DMS 273 (cell line): ENCODE measurements at regions not wholly inside any gene's neighbourhood (a gene's known extent, or its start where the extent isn't known, plus 50 kb on each side); places are given as distances from the start of the nearest gene placed in this dataset.

Experiments
- DNase-seq: peaks from one replicate; lab custom pipeline; 2025; ENCODE audit not compliant: unreplicated experiment; lab: John Stamatoyannopoulos, UW

DNA sequence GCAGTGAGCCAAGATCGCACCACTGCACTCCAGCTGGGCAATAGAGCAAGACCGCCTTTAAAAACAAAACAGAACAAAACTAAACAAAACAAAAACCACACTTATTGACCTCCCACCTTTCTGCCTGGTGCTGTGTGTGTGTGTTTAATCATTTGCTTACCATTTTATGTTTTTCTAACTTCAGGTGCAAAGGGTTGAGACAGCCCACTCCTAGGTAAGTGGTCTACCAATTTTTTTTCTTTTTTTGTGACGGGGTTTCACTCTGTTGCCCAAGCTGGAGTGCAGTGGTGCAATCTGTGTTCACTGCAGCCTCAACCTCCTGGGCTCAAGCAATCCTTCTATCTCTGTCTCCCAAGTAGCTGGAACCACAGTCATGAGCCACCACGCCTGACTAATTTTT is 65.8 kb downstream of the SALL1 start:
- no peak for DNase-seq

DNA sequence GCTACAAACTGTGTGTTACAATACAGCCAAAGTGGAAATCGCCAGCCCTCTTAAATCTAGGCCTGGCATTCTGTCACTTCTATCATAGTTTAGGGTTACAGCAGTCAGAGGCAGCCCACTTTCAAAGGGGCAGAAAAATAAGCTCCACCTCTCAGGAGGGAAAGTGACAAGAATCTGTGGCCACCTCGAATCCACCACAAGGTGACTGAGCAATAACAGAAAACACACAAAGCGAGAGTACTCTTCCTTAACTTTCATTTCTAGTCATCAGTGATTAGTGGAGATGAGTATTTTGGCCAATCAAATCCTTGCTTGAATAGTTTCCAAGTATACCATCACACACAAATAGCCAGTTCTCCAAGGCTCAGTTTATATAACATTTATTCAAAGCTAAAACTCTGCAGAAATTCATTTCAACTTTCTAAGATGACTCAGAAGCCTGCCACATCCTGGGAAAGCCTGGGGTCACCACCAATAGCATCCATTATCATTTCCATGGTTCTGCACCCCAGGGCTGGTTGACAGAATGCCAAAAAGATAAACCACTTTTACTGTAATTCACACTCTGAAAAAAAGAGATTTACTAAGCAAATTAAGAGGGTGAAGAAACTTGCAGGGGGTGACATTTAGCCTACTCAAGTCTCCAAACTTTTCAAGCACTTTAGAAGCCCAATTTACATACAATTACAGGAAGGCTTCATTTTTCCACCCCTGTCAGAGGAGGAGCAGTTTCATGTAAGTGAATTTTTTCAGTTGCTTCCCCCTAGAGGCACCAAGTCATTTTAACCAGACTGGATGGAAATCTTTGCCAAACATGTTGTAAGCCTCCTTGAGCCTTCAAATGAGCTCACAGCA is 66.8 kb downstream of the SALL1 start:
- peak; percentile 23 for DNase-seq

DNA sequence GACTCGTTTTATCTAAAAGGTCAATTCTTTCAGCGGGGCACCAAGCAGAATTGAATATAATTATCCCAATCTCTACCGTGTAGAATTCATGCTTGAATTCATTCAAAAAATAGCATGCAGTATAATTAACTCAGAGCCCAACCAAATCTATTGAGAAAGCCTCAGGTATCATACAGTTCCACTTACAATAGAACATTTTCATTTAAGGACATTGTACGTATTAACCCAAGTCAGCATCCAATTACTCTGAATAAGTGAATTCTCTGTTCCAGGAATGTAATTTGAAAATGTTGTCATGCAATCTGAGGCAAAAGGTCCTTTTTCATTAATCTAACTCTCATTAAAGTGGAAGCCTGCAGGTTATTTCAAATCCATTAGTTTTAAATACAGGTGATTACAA is 78.5 kb downstream of the SALL1 start:
- no peak for DNase-seq

DNA sequence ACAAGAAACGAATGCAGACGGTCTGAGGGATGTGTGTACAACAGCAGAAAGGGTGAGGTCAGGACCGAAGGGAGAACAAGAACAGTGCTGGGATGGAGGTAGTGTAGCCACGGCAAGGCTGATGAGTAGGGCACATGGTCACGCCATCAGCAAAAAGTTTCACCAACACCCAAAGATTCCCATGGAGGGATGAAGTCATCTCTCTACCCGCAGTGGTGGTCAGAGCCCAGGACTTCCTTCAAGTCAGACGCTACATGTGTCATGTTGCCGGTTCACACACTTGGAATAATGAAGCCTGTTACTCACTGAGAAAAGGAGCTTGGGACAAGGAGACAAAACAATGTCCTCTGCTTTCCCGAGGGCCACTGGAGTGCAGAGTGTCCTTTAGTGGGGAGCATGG is 79.7 kb downstream of the SALL1 start:
- DNase-seq: no peak

DNA sequence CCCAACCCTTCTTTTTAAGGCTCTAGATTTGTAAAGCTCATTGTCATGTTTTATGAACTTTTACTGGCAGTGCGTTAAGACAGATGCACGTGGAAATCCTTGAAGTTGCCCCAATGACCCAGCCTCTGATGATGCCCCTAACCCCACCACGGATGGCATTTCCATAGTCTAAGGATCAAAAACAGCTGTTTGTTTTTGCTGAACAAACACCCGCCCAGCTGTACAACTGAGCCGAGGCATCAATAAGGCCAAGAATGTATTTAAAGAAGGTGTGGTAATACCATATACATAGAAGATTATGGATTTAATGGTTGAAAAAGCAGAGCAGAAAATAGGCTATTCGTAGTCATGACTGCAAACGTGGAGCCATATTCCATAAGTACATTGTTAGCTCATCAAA is 83.7 kb downstream of the SALL1 start:
- DNase-seq: no peak

DNA sequence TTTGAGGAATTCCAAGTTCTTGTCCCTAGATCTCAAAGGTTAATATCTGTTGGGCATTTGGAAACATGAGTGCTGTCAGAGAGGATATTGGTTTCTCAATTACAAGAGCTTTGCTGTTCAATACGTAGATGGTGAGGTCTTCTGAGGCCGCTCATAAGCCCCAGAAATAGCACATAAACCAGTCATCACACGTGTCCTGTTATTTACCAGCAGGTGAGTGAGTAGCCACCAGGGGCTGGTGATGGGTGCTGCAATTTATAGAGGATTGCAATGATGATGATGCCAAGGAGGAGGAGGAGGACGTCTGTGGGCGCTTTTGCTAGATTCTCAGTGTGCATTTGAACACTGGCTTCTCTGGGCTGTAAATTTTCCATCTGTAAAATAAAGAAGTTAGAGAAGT is 89.0 kb downstream of the SALL1 start:
- no peak for DNase-seq

DNA sequence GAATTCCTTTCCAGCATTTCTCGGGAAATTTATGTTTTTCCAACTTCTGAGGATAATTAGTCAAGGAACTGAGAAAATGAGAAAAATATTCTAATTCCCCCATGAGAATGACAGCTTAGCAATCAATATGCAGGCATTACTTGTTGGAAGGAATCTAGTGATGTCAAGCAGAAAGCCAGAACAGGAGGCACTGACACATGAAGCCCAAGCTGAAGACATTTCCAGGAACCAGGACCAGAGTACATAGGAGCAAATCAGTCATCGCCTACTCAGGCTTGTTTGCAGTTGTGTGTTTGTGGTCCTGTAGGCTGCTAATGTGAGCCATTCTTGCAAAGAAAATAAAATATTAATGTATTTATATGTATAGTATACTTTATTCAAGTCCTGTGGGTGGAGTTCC is 89.7 kb downstream of the SALL1 start:
- no peak for DNase-seq

DNA sequence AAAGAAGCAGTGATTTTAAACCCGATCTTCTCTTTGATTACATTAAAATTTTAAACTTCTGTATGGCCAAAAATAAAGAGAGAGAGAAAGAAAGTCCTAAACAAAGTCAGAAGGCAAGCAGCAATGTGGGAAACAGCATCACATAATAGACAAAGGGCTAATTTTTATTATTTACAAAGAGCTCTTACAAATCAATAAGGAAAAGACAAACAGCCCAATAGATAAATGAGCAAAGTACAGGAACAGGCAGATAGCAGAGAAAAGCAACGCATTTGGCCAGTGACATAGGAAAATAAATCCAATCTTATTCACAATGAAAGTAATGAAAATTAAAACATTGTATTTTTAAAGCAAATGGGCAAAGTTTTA is 93.1 kb downstream of the SALL1 start:
- no peak for DNase-seq

DNA sequence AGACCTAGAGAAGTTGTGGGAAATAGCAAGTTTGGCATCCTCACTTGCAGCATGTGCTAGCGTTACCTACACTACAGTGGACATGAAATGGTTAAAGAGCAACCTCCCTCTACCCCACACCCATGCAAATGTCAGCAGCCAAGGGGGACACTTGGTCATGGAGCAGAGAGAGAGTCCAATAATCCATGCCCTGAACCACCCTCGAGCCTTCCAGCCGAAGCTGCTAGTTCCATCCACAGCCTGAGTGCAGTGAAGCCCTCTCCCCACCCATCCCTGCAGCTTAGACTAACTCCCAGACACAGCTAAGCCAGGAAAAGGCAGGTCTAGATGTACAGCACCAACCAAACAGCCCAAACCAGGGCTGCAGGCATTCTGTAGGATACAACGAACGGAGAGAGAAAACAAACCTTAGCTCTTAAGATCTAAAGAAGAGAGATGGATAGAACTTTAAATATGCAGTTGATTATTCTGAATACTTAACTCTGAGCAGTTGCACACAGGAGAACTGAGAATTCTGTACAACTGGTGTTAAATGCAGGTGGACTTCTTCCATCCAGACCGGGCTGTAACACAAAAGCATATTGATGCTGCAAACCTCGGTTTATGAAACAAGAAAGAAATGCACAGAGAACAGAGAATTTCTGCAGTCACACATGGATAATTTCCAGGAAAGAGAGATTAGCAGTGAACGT is 93.8 kb downstream of the SALL1 start:
- no peak for DNase-seq

DNA sequence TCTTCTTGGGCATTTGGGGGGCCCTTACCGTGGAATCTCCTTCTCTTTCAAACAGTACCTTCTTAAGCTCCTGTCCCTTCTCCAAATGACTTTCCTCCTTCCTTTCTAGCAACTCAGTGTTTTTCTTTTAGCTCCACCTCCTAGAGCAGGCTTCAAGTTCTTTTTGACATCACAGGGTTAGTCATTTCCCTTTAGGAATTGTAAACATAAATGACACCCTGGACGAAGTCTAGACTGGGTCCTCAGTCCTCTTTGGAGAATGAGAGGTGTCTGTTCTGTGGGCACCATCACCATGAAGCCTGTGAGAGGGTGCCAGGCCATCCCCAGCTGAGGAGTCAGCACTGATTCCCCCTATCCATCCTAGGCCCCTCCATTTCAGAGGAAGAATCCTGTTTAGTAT is 94.7 kb downstream of the SALL1 start:
- no peak for DNase-seq

DNA sequence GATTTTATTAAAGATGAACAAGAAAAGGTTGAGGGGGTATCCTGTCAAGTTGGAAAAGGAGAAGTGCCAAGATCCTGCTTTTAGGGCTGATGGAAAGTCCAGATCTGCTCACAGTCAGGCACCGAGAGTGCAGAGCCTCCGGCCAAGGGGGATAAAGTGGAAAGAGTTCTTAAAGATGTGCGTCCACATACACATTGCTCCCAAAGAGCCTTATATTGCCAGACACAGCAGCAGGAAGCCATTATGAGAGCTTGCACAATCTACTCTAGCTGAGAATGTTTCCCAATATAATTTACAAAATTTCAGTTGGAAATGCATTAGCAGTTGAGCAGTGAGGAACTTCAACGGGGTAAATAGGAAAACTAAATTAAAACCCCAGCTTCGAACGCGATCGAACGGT is 95.6 kb downstream of the SALL1 start:
- no peak for DNase-seq

DNA sequence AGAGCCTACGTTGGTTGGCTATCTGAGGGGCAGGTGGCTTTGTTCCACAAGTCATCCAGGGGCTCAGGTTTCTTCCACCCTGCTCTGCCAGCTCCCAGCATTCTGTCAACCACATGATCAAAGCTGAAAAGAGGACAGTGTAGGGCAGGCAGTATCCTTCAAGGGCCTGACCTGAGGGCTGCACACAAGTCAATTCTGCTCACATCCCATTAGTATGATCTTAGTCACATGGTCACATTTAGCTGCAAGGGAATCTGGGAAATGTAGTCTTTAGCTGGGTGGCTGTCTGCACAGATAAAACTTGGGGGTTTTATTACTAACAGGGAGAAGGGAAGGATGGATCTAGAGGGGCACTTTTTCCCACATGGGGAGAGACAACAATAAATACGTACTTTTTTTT is 97.3 kb downstream of the SALL1 start:
- no peak for DNase-seq

DNA sequence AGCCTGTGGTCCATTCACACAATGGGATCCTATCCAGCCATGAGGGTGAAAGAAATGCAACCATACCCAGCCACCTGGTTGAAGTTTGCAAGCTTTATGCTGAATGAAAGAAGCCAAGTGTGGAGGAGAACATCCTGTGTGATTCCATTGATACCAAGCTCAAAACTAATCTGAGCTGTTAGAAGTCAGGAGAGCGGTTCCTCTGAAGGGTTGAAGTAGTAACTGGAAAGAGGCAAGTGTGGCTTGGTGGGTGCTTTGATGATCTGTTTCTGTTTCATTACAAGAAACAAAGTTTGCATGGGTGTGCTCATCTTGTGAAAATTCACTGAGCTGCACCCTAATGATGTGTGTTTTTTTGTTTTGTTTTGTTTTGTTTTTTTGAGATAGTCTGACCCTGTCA is 99.4 kb downstream of the SALL1 start:
- no peak for DNase-seq

DNA sequence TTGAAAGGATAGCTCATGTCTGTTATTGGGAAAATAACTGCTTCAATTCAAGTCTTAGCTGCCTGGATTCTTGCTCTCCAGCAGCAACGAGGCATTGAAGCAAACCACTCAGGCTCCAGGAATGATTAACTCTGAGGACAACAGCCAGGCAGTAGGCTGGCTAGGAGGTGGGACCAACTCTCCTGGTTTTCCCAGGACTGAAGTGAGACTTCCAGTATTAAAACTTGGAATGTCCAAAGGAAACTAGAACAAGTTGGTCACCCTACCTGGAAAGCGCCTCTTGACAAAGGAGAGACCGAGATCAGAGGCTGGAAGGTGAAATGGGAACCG is 100.7 kb downstream of the SALL1 start:
- no peak for DNase-seq

DNA sequence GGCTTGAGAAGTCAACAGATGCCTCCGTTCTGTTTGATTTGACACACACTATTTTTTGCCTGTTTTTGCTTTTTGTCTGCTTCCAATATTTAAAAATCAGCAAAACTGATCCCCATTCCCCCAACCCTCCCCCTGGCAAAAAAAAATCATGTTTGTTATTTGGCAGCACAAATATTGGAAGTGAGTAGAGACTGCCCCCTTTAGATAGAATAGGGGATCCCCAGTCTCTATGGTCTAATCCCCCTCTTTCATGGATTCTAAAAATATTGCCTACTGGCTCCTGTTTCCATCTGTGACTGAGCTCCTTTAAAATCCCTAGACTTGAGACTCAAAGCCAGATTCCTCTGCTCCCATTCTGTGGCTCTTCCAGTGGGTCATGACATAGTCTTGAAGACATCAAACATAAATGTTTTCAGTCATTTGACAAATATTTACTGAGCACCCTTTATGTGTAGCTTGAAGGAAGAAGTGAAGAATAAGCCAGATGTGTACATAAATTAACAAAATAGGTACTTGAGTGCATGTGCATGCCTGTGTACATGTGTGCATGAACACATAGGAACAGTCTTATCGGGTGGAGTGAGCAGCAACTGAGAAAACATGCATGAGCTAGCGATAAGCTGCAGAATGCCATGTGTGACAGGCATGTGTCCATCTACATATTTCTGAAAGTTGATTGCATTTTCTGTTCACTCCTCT is 101.2 kb downstream of the SALL1 start:
- DNase-seq: peak; percentile 39

DNA sequence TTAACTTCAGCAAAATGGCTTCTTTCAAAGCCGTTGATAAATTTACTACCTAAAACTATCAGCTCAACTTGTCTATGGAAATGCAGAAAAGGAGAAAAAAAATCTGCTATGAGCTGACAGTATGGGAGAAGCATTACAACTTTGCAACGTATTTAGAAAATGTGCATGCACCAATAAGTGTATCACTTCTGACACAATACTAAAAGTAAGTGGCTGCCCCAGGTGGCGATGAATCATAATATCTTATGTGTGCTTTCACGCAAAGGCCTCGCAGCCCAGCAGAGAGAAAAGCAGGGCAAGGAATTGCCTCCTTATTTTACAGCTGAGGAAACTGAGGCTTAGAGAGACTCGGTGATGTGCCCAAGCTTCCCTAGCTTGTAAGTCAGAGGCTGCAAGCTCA is 101.8 kb downstream of the SALL1 start:
- no peak for DNase-seq

DNA sequence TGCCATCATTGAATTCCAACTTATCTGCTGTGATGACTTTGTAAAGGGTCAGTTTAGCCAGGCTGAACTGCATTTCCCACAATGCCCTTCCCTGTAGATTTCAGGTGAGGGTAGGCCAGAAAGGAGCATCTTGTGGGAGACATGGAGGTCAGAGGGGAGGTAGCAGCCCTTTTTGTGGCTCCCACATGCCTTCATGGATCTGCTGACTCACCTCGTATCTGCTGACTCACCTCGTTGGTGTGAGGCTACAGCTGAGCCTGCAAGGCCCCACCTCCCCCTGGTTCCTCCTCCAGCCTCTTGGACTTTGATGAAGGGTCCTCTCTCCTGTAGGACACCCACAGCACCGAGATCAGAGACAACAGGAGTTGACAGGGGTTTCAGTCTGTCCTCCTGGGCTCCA is 102.5 kb downstream of the SALL1 start:
- DNase-seq: no peak

DNA sequence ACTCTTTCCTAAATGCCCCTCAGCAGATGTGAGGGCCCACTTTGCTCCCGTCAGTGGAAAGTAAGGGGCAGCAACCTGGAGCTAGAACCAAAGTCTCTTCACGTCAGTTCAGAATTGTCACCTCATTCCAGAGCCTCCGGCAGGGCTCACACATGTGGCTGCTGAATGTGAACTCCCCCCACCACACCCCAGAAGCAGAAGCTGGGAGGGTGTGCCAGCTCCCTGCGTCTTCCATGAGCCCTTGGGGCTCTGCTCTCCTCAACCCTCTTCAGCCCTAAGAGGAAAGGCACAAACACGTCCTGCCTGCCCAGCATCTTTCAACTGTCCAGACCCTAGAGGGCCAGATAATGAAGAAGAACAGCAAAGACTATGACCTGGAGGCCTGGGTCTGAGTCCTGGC is 105.3 kb downstream of the SALL1 start:
- DNase-seq: no peak

DNA sequence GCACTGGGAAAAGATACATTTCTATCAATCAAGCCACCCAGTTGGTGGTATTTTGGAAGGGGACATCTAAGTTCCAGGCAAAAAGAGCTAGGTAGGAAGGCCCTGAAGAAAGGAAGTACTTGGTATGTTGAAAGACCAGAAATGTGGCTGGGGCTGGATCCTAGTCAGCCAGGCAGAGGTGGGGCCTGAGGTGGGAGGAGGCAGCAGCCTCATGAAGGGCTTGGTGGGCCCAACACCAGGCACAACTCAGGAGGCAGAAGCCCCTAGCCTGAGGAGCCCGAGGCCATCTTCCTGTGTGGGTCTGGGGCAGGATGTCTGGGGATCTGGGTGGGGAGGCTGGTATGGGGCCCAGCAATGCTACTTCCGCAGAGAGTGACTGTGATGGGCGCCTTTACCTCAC is 105.9 kb downstream of the SALL1 start:
- no peak for DNase-seq

DNA sequence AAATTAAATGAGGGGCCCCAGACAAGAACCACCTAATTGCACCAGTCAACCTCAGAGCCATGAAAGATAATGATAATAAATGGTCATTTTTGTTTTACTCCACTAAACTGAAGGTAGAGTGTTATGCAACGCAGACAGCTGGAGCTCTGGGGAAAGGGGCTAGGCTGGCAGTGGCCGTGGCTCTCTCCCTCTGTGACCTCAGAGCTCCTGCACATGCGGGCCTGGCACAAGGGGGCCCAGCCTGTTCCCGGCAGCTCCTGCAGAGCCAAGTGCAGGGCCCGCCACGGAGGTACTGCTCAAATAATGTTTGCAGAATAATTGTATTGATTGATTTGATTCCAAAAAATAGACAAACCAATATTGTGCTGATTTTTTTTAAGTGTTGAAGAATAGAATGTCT is 109.5 kb downstream of the SALL1 start:
- no peak for DNase-seq

DNA sequence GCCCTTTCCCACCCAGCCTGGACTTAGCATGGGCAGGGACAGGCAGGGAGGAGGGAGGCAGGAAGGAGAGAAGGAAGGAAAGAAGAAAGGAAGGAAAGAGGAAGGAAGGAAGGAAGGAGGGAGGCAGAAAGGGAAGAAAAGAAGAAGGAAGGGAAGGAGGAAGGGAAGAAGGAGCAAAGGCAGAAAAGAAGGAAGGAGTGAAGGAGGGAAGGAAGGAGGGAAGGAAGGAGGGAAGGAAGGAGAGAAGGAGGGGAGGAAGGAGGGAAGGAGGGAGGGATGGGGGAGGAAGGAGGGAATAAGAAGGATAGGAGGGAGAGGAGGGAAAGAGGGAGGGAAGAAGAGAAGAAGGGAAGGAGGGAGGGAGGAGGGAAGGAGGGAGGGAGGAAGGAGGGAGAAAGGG is 110.4 kb downstream of the SALL1 start:
- DNase-seq: no peak

DNA sequence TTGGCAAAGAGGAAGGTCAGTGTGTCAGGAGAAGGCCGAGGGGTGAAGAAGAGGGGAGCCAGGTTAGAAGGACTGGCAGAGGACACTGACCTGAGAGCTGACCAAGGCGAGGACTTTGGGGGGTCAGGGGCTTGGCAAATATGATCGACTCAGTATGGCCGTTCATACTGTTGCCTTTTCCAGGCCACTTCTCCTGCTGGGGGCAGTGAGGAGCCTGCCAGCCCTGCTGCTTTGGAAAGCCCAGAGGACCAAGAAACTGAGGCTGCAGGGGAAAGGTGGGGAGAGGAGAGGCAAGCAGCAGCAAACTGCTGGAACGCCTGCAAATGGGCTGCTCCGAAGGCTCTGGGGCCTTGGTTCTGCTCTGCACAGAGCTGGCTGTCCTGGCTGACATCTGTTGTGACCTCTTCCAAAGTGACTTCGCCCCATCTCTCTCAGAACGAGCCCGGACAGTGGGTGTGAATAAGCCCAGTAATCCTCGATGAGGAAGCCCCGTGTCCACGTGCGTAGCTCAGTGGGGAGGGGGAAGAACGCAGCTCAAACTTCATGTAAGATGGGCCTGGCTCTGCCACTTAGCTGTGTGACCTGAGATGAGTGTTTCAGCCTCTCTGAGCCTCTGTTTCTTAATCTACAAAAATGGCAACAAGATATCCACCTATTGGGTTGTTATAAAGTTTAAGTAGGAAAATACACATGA is 111.3 kb downstream of the SALL1 start:
- no peak for DNase-seq
